T-helper 1 cell treated with Interleukin-12 subunit alpha and Interleukin-12 subunit beta and Interleukin-4 antibody, amounts not matched to agents 30 μg/mL and 1 μg/mL, for 36 hours (primary cell): ENCODE measurements at regions not wholly inside any gene's neighbourhood (a gene's known extent, or its start where the extent isn't known, plus 50 kb on each side); places are given as distances from the start of the nearest gene placed in this dataset.
"Not testable (repeated sequence)": the region's sequence is repeated elsewhere in the genome, so short reads cannot be mapped to it uniquely, and the experiment has no call there.

Experiments used
- H3K27ac Mint-ChIP-seq: one replicate; pipeline ENCODE4 v1.8.0; 2021; ENCODE audit warnings: mild to moderate bottlenecking, mixed read lengths
- H3K27me3 Mint-ChIP-seq: one replicate; pipeline ENCODE4 v1.8.0; 2021; ENCODE audit warnings: low read depth, mixed read lengths
- H3K36me3 Mint-ChIP-seq: one replicate; pipeline ENCODE4 v1.8.0; 2021; ENCODE audit warnings: low read depth, mixed read lengths
- H3K4me1 Mint-ChIP-seq: one replicate; pipeline ENCODE4 v1.8.0; 2021; ENCODE audit warnings: low read depth, mixed read lengths
- H3K4me3 Mint-ChIP-seq: one replicate; pipeline ENCODE4 v1.8.0; 2021; ENCODE audit warnings: mild to moderate bottlenecking, moderate library complexity, mixed read lengths
- H3K9me3 Mint-ChIP-seq: one replicate; pipeline ENCODE4 v1.8.0; 2021; ENCODE audit warnings: mixed read lengths

GRCh38 chr3:195999176-195999575 is 82.7 kb downstream of the TFRC start:
- not testable (repeated sequence) for H3K36me3 Mint-ChIP-seq, H3K27me3 Mint-ChIP-seq, H3K9me3 Mint-ChIP-seq, H3K4me3 Mint-ChIP-seq, H3K27ac Mint-ChIP-seq, H3K4me1 Mint-ChIP-seq

- not testable (repeated sequence) for H3K4me3 Mint-ChIP-seq, H3K4me1 Mint-ChIP-seq
Observed at GRCh38 chr3:195996314-195996713, 85.6 kb downstream of the TFRC start.

GRCh38 chr3:195994343-195994742 is 86.0 kb upstream of the TNK2 start:
- H3K36me3 Mint-ChIP-seq, H3K9me3 Mint-ChIP-seq, H3K4me1 Mint-ChIP-seq, H3K4me3 Mint-ChIP-seq, H3K27me3 Mint-ChIP-seq, H3K27ac Mint-ChIP-seq: not testable (repeated sequence)

More at GRCh38 chr3:195996314-195996713, 85.6 kb downstream of the TFRC start:
- H3K36me3 Mint-ChIP-seq, H3K27ac Mint-ChIP-seq, H3K27me3 Mint-ChIP-seq, H3K9me3 Mint-ChIP-seq: not testable (repeated sequence)

- not testable (repeated sequence) for H3K27ac Mint-ChIP-seq, H3K27me3 Mint-ChIP-seq, H3K4me1 Mint-ChIP-seq, H3K9me3 Mint-ChIP-seq, H3K36me3 Mint-ChIP-seq, H3K4me3 Mint-ChIP-seq
Observed at GRCh38 chr3:195993671-195994070, 85.3 kb upstream of the TNK2 start.

- not testable (repeated sequence) for H3K36me3 Mint-ChIP-seq, H3K4me1 Mint-ChIP-seq, H3K4me3 Mint-ChIP-seq, H3K27me3 Mint-ChIP-seq, H3K9me3 Mint-ChIP-seq, H3K27ac Mint-ChIP-seq
Observed at GRCh38 chr3:195992956-195993595, 84.7 kb upstream of the TNK2 start.

GRCh38 chr3:195991986-195992385 is 83.6 kb upstream of the TNK2 start:
- H3K36me3 Mint-ChIP-seq, H3K9me3 Mint-ChIP-seq, H3K4me1 Mint-ChIP-seq, H3K27ac Mint-ChIP-seq, H3K27me3 Mint-ChIP-seq: not testable (repeated sequence)
- peak overlapping the region; percentile 37 for H3K4me3 Mint-ChIP-seq

GRCh38 chr3:195991243-195991642 is 82.9 kb upstream of the TNK2 start:
- peak overlapping the region; percentile 77 for H3K27ac Mint-ChIP-seq
- H3K36me3 Mint-ChIP-seq, H3K27me3 Mint-ChIP-seq, H3K4me1 Mint-ChIP-seq, H3K9me3 Mint-ChIP-seq: not testable (repeated sequence)
- peak overlapping the region; percentile 78 for H3K4me3 Mint-ChIP-seq

GRCh38 chr3:195990841-195991174 is 82.5 kb upstream of the TNK2 start:
- peak overlapping the region; percentile 78 for H3K4me3 Mint-ChIP-seq
- H3K4me1 Mint-ChIP-seq, H3K9me3 Mint-ChIP-seq, H3K36me3 Mint-ChIP-seq, H3K27me3 Mint-ChIP-seq: not testable (repeated sequence)
- peak overlapping the region; percentile 77 for H3K27ac Mint-ChIP-seq

- H3K9me3 Mint-ChIP-seq, H3K36me3 Mint-ChIP-seq, H3K4me1 Mint-ChIP-seq, H3K27me3 Mint-ChIP-seq: not testable (repeated sequence)
- Mint-ChIP-seq H3K27ac (peak overlapping the region; percentile 77), H3K4me3 (peak overlapping the region; percentile 78)
Observed at GRCh38 chr3:195989921-195990840, 81.8 kb upstream of the TNK2 start.

GRCh38 chr3:195989197-195989920 is 81.0 kb upstream of the TNK2 start:
- H3K4me3 Mint-ChIP-seq, H3K9me3 Mint-ChIP-seq, H3K27me3 Mint-ChIP-seq, H3K4me1 Mint-ChIP-seq, H3K27ac Mint-ChIP-seq, H3K36me3 Mint-ChIP-seq: not testable (repeated sequence)

GRCh38 chr3:195988764-195989163 is 80.4 kb upstream of the TNK2 start:
- not testable (repeated sequence) for H3K9me3 Mint-ChIP-seq, H3K27ac Mint-ChIP-seq, H3K36me3 Mint-ChIP-seq, H3K27me3 Mint-ChIP-seq, H3K4me3 Mint-ChIP-seq, H3K4me1 Mint-ChIP-seq

- not testable (repeated sequence) for H3K4me3 Mint-ChIP-seq, H3K27me3 Mint-ChIP-seq, H3K4me1 Mint-ChIP-seq, H3K36me3 Mint-ChIP-seq, H3K9me3 Mint-ChIP-seq, H3K27ac Mint-ChIP-seq
Observed at GRCh38 chr3:195987001-195987400, 78.7 kb upstream of the TNK2 start.

GRCh38 chr3:195986576-195986975 is 78.2 kb upstream of the TNK2 start:
- not testable (repeated sequence) for H3K9me3 Mint-ChIP-seq, H3K27me3 Mint-ChIP-seq, H3K36me3 Mint-ChIP-seq, H3K4me1 Mint-ChIP-seq, H3K27ac Mint-ChIP-seq, H3K4me3 Mint-ChIP-seq

- not testable (repeated sequence) for H3K9me3 Mint-ChIP-seq, H3K4me3 Mint-ChIP-seq, H3K4me1 Mint-ChIP-seq, H3K27me3 Mint-ChIP-seq, H3K36me3 Mint-ChIP-seq, H3K27ac Mint-ChIP-seq
Observed at GRCh38 chr3:195985348-195985920, 77.1 kb upstream of the TNK2 start.
